Sigmoid colon (tissue), 4 donors: ENCODE measurements at regions not wholly inside any gene's neighbourhood (a gene's known extent, or its start where the extent isn't known, plus 50 kb on each side); places are given as distances from the start of the nearest gene placed in this dataset.

Source experiments
- CTCF ChIP-seq, 4 experiments: fragments of 450-650 bp in 3 of 4; fragments of 200-600 bp in 1 of 4; IDR thresholded peaks; one replicate each; pipeline ENCODE4 v1.5.1; 2016 to 2019; ENCODE audit warnings: antibody characterized with exemption in 4 of 4, mild to moderate bottlenecking in 3 of 4, moderate library complexity in 2 of 4
- EP300 ChIP-seq, 4 donors: sonication (generic); formaldehyde crosslinking; IDR thresholded peaks; one replicate each; pipeline ENCODE4 v1.6.1; 2017; ENCODE audit warnings: antibody characterized with exemption in 4 of 4
- POLR2AphosphoS5 ChIP-seq, 4 donors: sonication (generic); formaldehyde crosslinking; IDR thresholded peaks; one replicate each; pipeline ENCODE4 v1.6.1; 2017; ENCODE audit warnings: antibody characterized with exemption in 4 of 4

DNA sequence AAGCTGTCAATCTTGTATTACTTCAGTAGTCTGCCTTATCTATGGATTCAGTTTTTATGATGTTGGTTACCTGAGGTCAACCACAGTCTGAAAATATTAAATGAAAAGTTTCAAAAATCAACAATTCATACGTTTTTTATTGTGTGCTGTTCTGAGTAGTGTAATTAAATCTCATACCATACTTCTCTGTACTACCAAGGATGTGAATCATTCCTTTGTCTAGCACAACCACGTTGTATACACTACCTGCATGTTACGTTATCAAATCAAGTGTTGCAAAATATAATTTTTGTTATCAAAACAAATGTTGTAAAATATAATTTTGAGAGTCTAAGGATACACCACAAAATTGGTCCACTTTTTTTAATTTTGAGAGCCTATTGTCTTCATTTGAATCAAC is 590.2 kb upstream of the SETBP1 start:
- TF ChIP-seq CTCF (IDR thresholded peaks at IDR 0.05) (no peak), POLR2AphosphoS5 (IDR thresholded peaks at IDR 0.05) (no peak), EP300 (IDR thresholded peaks at IDR 0.05) (no peak)
